ENCODE measurements at regions not wholly inside any gene's neighbourhood (a gene's known extent, or its start where the extent isn't known, plus 50 kb on each side); places are given as distances from the start of the nearest gene placed in this dataset.

GRCh38 chr5:87102841-87103240, 164.8 kb upstream of the RASA1 start:
- Histone ChIP-seq H3K36me3 (no peaks in the 10 kb centered on the region), H3K27ac (no peak overlapping the region), H3K9me3 (ENCODE audit: severe bottlenecking) (no peaks in the 10 kb centered on the region), H3K27me3 (ENCODE audit: insufficient read depth, low read depth, severe bottlenecking) (no peaks in the 10 kb centered on the region), H3K4me3 (ENCODE audit: low read depth, low read length) (no peak overlapping the region)
- DNase-seq, result no peak
- TF ChIP-seq, protein P1, sequence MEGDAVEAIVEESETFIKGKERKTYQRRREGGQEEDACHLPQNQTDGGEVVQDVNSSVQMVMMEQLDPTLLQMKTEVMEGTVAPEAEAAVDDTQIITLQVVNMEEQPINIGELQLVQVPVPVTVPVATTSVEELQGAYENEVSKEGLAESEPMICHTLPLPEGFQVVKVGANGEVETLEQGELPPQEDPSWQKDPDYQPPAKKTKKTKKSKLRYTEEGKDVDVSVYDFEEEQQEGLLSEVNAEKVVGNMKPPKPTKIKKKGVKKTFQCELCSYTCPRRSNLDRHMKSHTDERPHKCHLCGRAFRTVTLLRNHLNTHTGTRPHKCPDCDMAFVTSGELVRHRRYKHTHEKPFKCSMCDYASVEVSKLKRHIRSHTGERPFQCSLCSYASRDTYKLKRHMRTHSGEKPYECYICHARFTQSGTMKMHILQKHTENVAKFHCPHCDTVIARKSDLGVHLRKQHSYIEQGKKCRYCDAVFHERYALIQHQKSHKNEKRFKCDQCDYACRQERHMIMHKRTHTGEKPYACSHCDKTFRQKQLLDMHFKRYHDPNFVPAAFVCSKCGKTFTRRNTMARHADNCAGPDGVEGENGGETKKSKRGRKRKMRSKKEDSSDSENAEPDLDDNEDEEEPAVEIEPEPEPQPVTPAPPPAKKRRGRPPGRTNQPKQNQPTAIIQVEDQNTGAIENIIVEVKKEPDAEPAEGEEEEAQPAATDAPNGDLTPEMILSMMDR (IDR thresholded peaks at IDR 0.05; ENCODE audit: low read depth, low read length), result no peak

- H3K36me3 ChIP-seq, result no peaks in the 10 kb centered on the region
- no peaks in the 10 kb centered on the region for H3K27me3 ChIP-seq (ENCODE audit: insufficient read depth, low read depth, severe bottlenecking)
- no peak for DNase-seq
- no peak overlapping the region for H3K4me3 ChIP-seq (ENCODE audit: low read depth, low read length)
- TF ChIP-seq, protein P1 (IDR thresholded peaks at IDR 0.05; ENCODE audit: low read depth, low read length), result no peak
- no peaks in the 10 kb centered on the region for H3K9me3 ChIP-seq (ENCODE audit: severe bottlenecking)
- H3K27ac ChIP-seq, result no peak overlapping the region
Measured at GRCh38 chr5:87103616-87104287, 163.9 kb upstream of the RASA1 start.

DNA sequence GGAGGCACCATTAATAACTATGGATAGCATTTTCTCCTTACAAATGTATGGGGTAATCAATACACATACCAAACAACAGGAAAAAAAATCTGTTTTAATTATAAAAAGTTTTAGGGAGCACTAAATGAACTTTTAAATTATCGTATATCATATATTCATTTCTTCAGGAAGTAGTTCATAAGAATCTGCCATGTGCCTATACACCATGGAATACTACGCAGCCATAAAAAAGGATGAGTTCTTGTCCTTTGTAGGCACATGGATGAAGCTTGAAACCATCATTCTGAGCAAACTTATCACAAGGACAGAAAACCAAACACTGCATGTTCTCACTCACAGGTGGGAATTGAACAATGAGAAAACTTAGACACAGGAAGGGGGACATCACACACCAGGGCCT, 162.1 kb upstream of the RASA1 start:
- no peak overlapping the region for H3K27ac ChIP-seq
- DNase-seq, result no peak
- no peaks in the 10 kb centered on the region for H3K27me3 ChIP-seq (ENCODE audit: insufficient read depth, low read depth, severe bottlenecking)
- H3K4me3 ChIP-seq (ENCODE audit: low read depth, low read length), result no peak overlapping the region
- no peaks in the 10 kb centered on the region for H3K9me3 ChIP-seq (ENCODE audit: severe bottlenecking)
- H3K36me3 ChIP-seq, result no peaks in the 10 kb centered on the region
- TF ChIP-seq, protein P1 (IDR thresholded peaks at IDR 0.05; ENCODE audit: low read depth, low read length), result no peak

GRCh38 chr5:87109746-87110145, 157.9 kb upstream of the RASA1 start:
- Histone ChIP-seq H3K27ac (no peak overlapping the region), H3K27me3 (ENCODE audit: insufficient read depth, low read depth, severe bottlenecking) (no peaks in the 10 kb centered on the region), H3K36me3 (no peaks in the 10 kb centered on the region), H3K9me3 (ENCODE audit: severe bottlenecking) (no peaks in the 10 kb centered on the region), H3K4me3 (ENCODE audit: low read depth, low read length) (no peak overlapping the region)
- no peak for DNase-seq
- TF ChIP-seq, protein P1 (IDR thresholded peaks at IDR 0.05; ENCODE audit: low read depth, low read length), result no peak

- Histone ChIP-seq H3K27ac (no peak overlapping the region), H3K4me3 (ENCODE audit: low read depth, low read length) (no peak overlapping the region), H3K27me3 (ENCODE audit: insufficient read depth, low read depth, severe bottlenecking) (no peaks in the 10 kb centered on the region), H3K9me3 (ENCODE audit: severe bottlenecking) (no peaks in the 10 kb centered on the region), H3K36me3 (no peaks in the 10 kb centered on the region)
- DNase-seq, result no peak
- TF ChIP-seq, protein P1 (IDR thresholded peaks at IDR 0.05; ENCODE audit: low read depth, low read length), result no peak
Measured at GRCh38 chr5:87110721-87111120, 157.0 kb upstream of the RASA1 start.

GRCh38 chr5:87113861-87114260, 153.8 kb upstream of the RASA1 start:
- no peaks in the 10 kb centered on the region for H3K27me3 ChIP-seq (ENCODE audit: insufficient read depth, low read depth, severe bottlenecking)
- H3K27ac ChIP-seq, result no peak overlapping the region
- TF ChIP-seq, protein P1 (IDR thresholded peaks at IDR 0.05; ENCODE audit: low read depth, low read length), result no peak
- no peak for DNase-seq
- no peaks in the 10 kb centered on the region for H3K36me3 ChIP-seq
- no peak overlapping the region for H3K4me3 ChIP-seq (ENCODE audit: low read depth, low read length)
- no peaks in the 10 kb centered on the region for H3K9me3 ChIP-seq (ENCODE audit: severe bottlenecking)

Measured in WERI-Rb-1 (cell line).